ENCODE measurements at regions not wholly inside any gene's neighbourhood (a gene's known extent, or its start where the extent isn't known, plus 50 kb on each side); places are given as distances from the start of the nearest gene placed in this dataset.

DNA sequence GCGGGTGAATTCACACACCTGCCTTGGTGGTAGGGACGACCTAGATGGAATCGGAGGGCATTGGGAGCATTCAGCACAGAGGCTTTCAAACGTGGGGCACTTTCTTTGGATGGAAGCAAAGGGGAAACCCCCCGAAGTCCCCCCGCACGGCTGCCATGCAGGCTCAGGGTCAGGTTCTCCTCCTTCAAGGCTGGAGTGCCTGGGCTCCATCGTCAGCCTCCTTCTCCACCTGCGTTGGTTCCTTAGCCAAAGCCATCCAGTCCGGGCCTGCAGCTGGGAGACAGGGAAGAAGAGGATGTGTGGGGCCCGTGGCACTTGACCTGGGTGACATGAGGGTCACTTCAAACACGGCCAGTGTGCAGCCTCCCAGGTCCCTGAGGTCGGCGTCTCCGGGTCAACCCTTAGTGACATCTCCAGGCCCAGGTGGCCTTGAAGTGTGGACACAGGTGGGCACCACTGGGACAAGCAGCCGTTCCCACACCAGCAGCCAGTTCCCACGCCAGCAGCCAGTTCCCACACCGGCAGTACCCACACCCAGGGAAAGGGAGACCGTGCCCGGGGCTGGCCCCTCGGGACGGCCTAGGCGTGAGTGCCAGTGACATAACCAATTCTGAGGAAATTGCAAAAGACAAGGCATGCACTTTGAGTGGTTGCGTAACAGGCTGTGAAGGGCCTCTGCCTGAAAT lies 116.0 kb downstream of the SOX1 start:
- TF ChIP-seq POLR2AphosphoS5 (IDR thresholded peaks at IDR 0.05; ENCODE audit: insufficient read depth in 1 of 2, low read depth in 1 of 2) (no peak), CTCF (IDR thresholded peaks at IDR 0.05) (no peak)
